ENCODE measurements at regions not wholly inside any gene's neighbourhood (a gene's known extent, or its start where the extent isn't known, plus 50 kb on each side); places are given as distances from the start of the nearest gene placed in this dataset.

DNA sequence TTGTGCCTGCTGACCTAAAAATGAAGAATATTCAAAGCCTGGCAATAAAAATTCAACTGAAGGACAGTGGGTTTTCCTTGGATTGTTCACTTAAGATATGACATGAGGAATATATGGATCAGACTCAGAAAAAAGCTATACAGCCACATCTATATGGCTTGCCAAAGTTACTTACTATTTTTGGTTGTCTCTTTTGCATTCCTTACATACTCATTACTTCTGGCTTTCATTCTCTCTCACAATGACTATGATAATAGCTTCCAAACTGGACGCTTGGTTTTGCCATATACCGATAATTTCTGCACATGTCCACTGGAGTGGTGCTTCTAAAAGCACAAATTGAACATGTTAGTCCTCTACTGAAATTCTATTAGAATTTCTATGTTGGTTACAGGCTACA, 664.9 kb downstream of the CDH8 start:
- DNase-seq (ENCODE audit: low read depth in 1 of 2, low spot score in 1 of 2) = no peak
- ChIA-PET POLR2A (no interaction called here), CTCF (no interaction called here)
- H3K4me1 ChIP-seq = no peaks in the 10 kb centered on the region
- no peak overlapping the region for H3K4me2 ChIP-seq
- WGBS (ENCODE audit: missing lambda C conversion rate) = 4% methylated on average over 2 of the region's 2 CpGs
- FAIRE-seq = no peak
- no peak for ATAC-seq
- H3K27ac ChIP-seq = no peak overlapping the region
- no peaks in the 10 kb centered on the region; the same call in 2 of the 3 replicates for H3K9me3 ChIP-seq
- no peak for TF ChIP-seq ESRRA (IDR thresholded peaks at IDR 0.05; ENCODE audit: borderline replicate concordance, low read length)
- H3K4me3 ChIP-seq = no peak overlapping the region

DNA sequence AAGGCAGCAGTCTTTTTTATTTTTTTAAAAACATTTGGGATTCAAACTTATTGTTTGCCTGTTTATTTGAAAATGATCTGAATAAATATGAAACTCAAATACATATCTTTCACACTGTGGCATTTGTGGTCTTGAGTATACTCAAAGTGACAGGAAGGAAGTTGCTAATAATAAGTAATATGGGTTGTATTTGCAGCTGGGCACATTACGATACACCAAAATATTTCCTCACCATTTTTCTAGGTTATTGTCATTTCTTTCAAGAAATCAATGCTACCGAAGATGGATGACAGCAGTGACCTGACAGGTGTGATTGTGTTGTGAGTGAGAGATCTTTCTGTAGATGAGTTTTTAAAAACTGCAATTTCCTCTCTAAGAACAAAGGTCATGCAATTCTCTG, 665.7 kb downstream of the CDH8 start:
- ChIA-PET CTCF (no interaction called here), POLR2A (no interaction called here)
- FAIRE-seq (no peak), ATAC-seq (no peak), DNase-seq (ENCODE audit: low read depth in 1 of 2, low spot score in 1 of 2) (no peak)
- Histone ChIP-seq H3K4me2 (no peak overlapping the region), H3K27ac (no peak overlapping the region), H3K4me3 (no peak overlapping the region), H3K4me1 (no peaks in the 10 kb centered on the region), H3K9me3 (no peaks in the 10 kb centered on the region; the same call in 2 of the 3 replicates)
- TF ChIP-seq NFE2L2 (conservative IDR thresholded peaks at IDR 0.05; ENCODE audit: low read length) (no peak), GATA3 (IDR thresholded peaks at IDR 0.05; ENCODE audit: borderline replicate concordance) (no peak), FOSB (CRISPR knock-in tag; IDR thresholded peaks at IDR 0.05) (no peak), MAZ (IDR thresholded peaks at IDR 0.05; ENCODE audit: borderline replicate concordance, low read depth, low read length) (no peak), NR3C1 (IDR thresholded peaks at IDR 0.05) (no peak), HDAC2 (IDR thresholded peaks at IDR 0.05) (no peak), ESRRA (IDR thresholded peaks at IDR 0.05; ENCODE audit: borderline replicate concordance, low read length) (no peak), FOXS1 (CRISPR knock-in tag; IDR thresholded peaks at IDR 0.05) (no peak), EP300 (IDR thresholded peaks at IDR 0.05) (no peak), JUNB (IDR thresholded peaks at IDR 0.05) (no peak), CBX2 (IDR thresholded peaks at IDR 0.05; ENCODE audit: borderline replicate concordance, low read depth) (no peak), MAFK (IDR thresholded peaks at IDR 0.05; ENCODE audit: partially characterized antibody) (no peak)
- TF ChIP-seq, protein P1, sequence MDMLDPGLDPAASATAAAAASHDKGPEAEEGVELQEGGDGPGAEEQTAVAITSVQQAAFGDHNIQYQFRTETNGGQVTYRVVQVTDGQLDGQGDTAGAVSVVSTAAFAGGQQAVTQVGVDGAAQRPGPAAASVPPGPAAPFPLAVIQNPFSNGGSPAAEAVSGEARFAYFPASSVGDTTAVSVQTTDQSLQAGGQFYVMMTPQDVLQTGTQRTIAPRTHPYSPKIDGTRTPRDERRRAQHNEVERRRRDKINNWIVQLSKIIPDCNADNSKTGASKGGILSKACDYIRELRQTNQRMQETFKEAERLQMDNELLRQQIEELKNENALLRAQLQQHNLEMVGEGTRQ (IDR thresholded peaks at IDR 0.05) = no peak
- TF ChIP-seq, protein P2, sequence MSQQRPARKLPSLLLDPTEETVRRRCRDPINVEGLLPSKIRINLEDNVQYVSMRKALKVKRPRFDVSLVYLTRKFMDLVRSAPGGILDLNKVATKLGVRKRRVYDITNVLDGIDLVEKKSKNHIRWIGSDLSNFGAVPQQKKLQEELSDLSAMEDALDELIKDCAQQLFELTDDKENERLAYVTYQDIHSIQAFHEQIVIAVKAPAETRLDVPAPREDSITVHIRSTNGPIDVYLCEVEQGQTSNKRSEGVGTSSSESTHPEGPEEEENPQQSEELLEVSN (IDR thresholded peaks at IDR 0.05; ENCODE audit: borderline replicate concordance, low read depth) = no peak
- TF ChIP-seq, protein P3, sequence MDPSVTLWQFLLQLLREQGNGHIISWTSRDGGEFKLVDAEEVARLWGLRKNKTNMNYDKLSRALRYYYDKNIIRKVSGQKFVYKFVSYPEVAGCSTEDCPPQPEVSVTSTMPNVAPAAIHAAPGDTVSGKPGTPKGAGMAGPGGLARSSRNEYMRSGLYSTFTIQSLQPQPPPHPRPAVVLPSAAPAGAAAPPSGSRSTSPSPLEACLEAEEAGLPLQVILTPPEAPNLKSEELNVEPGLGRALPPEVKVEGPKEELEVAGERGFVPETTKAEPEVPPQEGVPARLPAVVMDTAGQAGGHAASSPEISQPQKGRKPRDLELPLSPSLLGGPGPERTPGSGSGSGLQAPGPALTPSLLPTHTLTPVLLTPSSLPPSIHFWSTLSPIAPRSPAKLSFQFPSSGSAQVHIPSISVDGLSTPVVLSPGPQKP (IDR thresholded peaks at IDR 0.05; ENCODE audit: low read depth, low read length) = no peak
- TF ChIP-seq, protein P4, sequence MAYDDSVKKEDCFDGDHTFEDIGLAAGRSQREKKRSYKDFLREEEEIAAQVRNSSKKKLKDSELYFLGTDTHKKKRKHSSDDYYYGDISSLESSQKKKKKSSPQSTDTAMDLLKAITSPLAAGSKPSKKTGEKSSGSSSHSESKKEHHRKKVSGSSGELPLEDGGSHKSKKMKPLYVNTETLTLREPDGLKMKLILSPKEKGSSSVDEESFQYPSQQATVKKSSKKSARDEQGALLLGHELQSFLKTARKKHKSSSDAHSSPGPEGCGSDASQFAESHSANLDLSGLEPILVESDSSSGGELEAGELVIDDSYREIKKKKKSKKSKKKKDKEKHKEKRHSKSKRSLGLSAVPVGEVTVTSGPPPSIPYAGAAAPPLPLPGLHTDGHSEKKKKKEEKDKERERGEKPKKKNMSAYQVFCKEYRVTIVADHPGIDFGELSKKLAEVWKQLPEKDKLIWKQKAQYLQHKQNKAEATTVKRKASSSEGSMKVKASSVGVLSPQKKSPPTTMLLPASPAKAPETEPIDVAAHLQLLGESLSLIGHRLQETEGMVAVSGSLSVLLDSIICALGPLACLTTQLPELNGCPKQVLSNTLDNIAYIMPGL (CRISPR knock-in tag; IDR thresholded peaks at IDR 0.05; ENCODE audit: borderline replicate concordance) = no peak
- WGBS (ENCODE audit: missing lambda C conversion rate) = 0% methylated on average over 2 of the region's 2 CpGs

DNA sequence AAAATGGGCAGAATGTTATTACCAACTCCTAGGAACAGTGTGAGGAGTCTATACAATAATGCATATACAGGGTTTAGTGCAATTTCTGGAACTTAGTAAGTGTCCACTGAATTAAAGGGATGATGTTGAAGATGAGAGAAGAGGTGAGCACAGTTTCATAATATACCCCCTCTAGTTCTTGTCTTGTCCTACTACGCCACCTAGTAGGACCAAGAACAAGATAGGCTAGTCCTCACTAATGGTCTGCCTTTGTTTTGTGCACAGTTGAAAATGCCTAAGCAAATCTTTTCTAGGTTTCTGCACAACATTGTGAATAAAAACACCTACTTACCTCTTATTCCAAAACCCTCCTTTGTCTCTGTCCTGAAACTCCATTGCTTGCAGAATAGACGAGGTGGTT, 670.2 kb downstream of the CDH8 start:
- CTCF ChIA-PET = no interaction called here
- Histone ChIP-seq H3K9me3 (no peaks in the 10 kb centered on the region; the same call in 2 of the 3 replicates), H3K4me2 (no peak overlapping the region), H3K4me3 (no peak overlapping the region), H3K4me1 (no peaks in the 10 kb centered on the region), H3K27ac (no peak overlapping the region)
- DNase-seq (ENCODE audit: low read depth in 1 of 2, low spot score in 1 of 2) = peak in 1 of 2 experiments; percentile 2
- no peak for TF ChIP-seq ESRRA (IDR thresholded peaks at IDR 0.05; ENCODE audit: borderline replicate concordance, low read length)
- TF ChIP-seq, protein P3 (IDR thresholded peaks at IDR 0.05; ENCODE audit: low read depth, low read length) = no peak
- no peak for ATAC-seq
- no peak for FAIRE-seq
- WGBS (ENCODE audit: missing lambda C conversion rate) = 0% methylated on average over 2 of the region's 2 CpGs
- POLR2A ChIA-PET = no interaction called here
